ENCODE measurements at regions not wholly inside any gene's neighbourhood (a gene's known extent, or its start where the extent isn't known, plus 50 kb on each side); places are given as distances from the start of the nearest gene placed in this dataset.

- TF ChIP-seq CTCF (IDR thresholded peaks at IDR 0.05), result no peak
- Histone ChIP-seq H3K27me3 (no peaks in the 10 kb centered on the region), H3K4me3 (ENCODE audit: low read depth in 1 of 2, low read length in 1 of 2) (no peak overlapping the region), H3K36me3 (no peaks in the 10 kb centered on the region), H3K4me1 (ENCODE audit: control insufficient read depth in 1 of 2, insufficient read depth in 1 of 2, low read depth in 1 of 2, low read length in 1 of 2) (no peaks in the 10 kb centered on the region), H3K9me3 (peaks cover 3% of the 10 kb centered on the region), H3K27ac (no peak overlapping the region)
These were observed 398.8 kb downstream of the CCDC85A start for GRCh38 chr2:56582570-56582969.

GRCh38 chr2:56583796-56584315, 400.1 kb downstream of the CCDC85A start:
- peaks cover 3% of the 10 kb centered on the region for H3K9me3 ChIP-seq
- no peaks in the 10 kb centered on the region for H3K27me3 ChIP-seq
- H3K4me3 ChIP-seq (ENCODE audit: low read depth in 1 of 2, low read length in 1 of 2), result no peak overlapping the region

GRCh38 chr2:56587456-56587855, 403.7 kb downstream of the CCDC85A start:
- H3K4me1 ChIP-seq (ENCODE audit: control insufficient read depth in 1 of 2, insufficient read depth in 1 of 2, low read depth in 1 of 2, low read length in 1 of 2), result no peaks in the 10 kb centered on the region
- no peak for TF ChIP-seq CTCF (IDR thresholded peaks at IDR 0.05)
- H3K27ac ChIP-seq, result no peak overlapping the region

More at GRCh38 chr2:56583796-56584315, 400.1 kb downstream of the CCDC85A start:
- H3K36me3 ChIP-seq, result no peaks in the 10 kb centered on the region
- TF ChIP-seq CTCF (IDR thresholded peaks at IDR 0.05), result no peak
- no peaks in the 10 kb centered on the region for H3K4me1 ChIP-seq (ENCODE audit: control insufficient read depth in 1 of 2, insufficient read depth in 1 of 2, low read depth in 1 of 2, low read length in 1 of 2)
- no peak overlapping the region for H3K27ac ChIP-seq

GRCh38 chr2:56589194-56589593, 405.4 kb downstream of the CCDC85A start:
- Histone ChIP-seq H3K27ac (no peak overlapping the region), H3K4me3 (ENCODE audit: low read depth in 1 of 2, low read length in 1 of 2) (no peak overlapping the region)
- no peak for TF ChIP-seq CTCF (IDR thresholded peaks at IDR 0.05)

More at GRCh38 chr2:56587456-56587855, 403.7 kb downstream of the CCDC85A start:
- no peaks in the 10 kb centered on the region for H3K36me3 ChIP-seq
- H3K4me3 ChIP-seq (ENCODE audit: low read depth in 1 of 2, low read length in 1 of 2), result no peak overlapping the region
- no peaks in the 10 kb centered on the region for H3K27me3 ChIP-seq
- peaks cover 3% of the 10 kb centered on the region for H3K9me3 ChIP-seq

GRCh38 chr2:56589835-56590234, 406.0 kb downstream of the CCDC85A start:
- no peak overlapping the region for H3K27ac ChIP-seq
- peaks cover 3% of the 10 kb centered on the region for H3K9me3 ChIP-seq
- no peak overlapping the region for H3K4me3 ChIP-seq (ENCODE audit: low read depth in 1 of 2, low read length in 1 of 2)
- H3K27me3 ChIP-seq, result no peaks in the 10 kb centered on the region
- TF ChIP-seq CTCF (IDR thresholded peaks at IDR 0.05), result no peak
- H3K36me3 ChIP-seq, result no peaks in the 10 kb centered on the region
- no peaks in the 10 kb centered on the region for H3K4me1 ChIP-seq (ENCODE audit: control insufficient read depth in 1 of 2, insufficient read depth in 1 of 2, low read depth in 1 of 2, low read length in 1 of 2)

More at GRCh38 chr2:56589194-56589593, 405.4 kb downstream of the CCDC85A start:
- H3K4me1 ChIP-seq (ENCODE audit: control insufficient read depth in 1 of 2, insufficient read depth in 1 of 2, low read depth in 1 of 2, low read length in 1 of 2), result no peaks in the 10 kb centered on the region
- no peaks in the 10 kb centered on the region for H3K36me3 ChIP-seq
- H3K9me3 ChIP-seq, result peaks cover 3% of the 10 kb centered on the region
- H3K27me3 ChIP-seq, result no peaks in the 10 kb centered on the region

Data from neutrophil (primary cell).